Smooth muscle cell of the brain vasculature (primary cell): ENCODE measurements at regions not wholly inside any gene's neighbourhood (a gene's known extent, or its start where the extent isn't known, plus 50 kb on each side); places are given as distances from the start of the nearest gene placed in this dataset.
A peak's percentile ranks its signal among the peaks of the same experiment; 100 is the strongest.
"Not testable (repeated sequence)": the region's sequence is repeated elsewhere in the genome, so short reads cannot be mapped to it uniquely, and the experiment has no call there.

Source experiments
- DNase-seq: peaks from one replicate; pipeline ENCODE4 v3.0.0-alpha.2; 2012; ENCODE audit warnings: low read depth, low spot score

- not testable (repeated sequence) for DNase-seq
Measured at GRCh38 chr7:106713452-106713851, 52.5 kb upstream of the CCDC71L start.

- DNase-seq, result not testable (repeated sequence)
Measured at GRCh38 chr7:106714590-106715442, 53.9 kb upstream of the CCDC71L start.

- no peak for DNase-seq
Measured at GRCh38 chr7:106715730-106716129, 54.8 kb upstream of the CCDC71L start.

DNA sequence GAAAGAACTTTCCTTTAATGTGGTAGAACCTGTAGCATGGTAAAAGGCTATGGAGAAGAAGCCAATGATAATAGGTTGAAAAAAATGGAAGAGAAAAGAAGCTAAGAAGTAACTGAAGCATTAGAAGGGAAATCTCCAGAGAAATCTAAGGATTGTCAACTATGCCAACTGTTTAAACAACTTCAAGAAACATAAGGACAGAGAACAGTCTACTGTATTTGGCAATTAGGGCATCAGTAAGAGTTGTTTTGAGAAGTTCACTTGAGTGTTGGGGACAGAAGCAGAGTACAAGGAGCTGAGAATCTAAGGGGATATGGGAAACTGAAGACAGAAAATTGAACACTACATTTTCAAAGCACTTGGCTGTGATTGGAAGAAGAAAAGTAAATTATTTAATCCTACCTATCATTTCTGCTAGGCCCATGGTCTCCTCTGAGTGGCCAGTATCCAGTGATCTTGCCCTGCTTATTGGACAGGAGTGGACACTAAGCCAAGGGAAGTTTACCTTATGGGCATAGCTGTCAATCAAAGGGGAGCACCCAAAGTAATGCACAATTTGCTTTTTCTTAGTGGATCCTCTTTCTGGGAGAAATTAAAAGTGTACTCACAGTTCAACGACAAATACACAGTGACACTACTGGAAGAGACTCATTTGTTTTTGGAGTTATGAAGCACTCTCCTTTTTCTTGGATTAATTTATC, 56.4 kb upstream of the CCDC71L start:
- no peak for DNase-seq

- DNase-seq, result peak; percentile 54
Measured at GRCh38 chr7:106717955-106718871, 57.3 kb upstream of the CCDC71L start.

DNA sequence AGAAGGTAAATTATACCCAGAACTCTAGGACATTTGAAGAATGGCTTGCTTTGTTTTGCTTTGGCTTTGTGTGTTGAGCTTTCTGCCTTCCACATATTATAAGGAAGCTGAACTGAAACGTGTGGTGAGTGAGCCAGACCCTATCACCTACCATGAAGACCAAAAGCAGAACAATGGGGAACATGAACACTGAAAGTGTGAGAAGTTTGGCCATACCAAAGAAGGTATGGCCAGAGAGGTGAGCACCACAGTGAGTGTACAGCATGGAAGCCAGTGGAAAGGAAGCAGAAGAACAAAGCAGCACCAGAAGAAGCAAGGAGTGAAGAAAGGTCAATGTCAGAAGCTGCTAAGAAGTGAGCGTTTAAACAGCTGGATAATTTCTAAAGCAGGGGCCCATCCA, 59.7 kb upstream of the CCDC71L start:
- no peak for DNase-seq

GRCh38 chr7:106721816-106722785, 61.1 kb upstream of the CCDC71L start:
- no peak for DNase-seq

DNA sequence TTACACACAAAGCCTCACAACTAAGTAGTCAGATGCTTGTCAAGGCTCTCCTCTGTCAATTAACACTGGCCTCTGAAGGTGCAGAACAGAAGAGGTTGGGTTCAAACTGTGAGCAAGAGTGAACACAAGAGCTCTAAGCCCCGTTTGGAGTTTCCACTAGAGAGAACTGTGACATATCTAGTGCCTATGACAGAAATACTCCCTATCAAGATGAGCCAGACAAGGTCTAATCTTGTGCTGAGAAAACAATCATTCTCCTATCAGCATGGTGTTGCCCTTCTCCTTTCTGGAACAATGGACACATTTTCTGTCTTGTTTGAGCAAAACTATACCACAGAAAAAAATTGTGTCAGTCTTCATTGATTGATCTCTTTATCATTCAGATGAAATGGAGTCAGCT, 62.4 kb upstream of the CCDC71L start:
- no peak for DNase-seq

- DNase-seq, result no peak
Measured at GRCh38 chr7:106729720-106730385, 68.9 kb upstream of the CCDC71L start.

GRCh38 chr7:106731187-106731586, 70.2 kb upstream of the CCDC71L start:
- no peak for DNase-seq

DNA sequence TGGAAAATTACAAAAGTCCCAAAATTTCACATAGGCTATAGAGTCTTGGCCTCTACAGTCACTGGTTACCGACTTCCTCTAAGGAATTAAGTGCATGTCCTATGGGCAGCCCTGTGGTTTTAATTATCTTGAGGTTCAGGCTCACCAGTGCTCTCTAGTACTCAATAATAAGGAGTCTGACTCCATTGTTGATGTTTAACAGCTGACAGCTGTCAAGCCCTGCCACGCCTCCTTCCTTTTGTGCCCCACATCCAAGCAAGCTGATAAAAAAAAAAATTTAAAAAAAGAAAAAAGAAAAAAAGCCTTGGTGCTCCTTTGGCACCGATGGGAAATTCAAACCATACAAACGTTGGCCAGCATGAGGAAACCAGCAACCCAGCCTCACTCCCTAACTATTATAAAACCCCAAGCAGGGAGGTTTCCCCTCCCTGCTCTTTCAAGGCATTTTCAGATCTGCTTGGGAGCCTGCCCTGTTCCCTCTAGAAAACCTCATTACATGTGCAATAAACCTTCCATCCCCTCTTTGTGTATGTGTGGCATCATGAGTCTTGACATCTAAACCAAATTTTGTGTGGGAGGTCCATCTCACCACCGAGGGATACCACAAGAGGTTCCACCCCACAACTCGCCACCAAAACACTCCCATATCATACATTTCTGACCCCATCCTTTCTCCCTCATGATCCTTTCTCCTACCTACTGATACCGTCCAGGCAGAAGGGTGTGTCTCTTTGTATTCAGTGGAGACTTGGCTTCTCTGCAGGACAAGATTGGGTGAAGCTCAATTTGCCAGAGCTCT, 70.9 kb upstream of the CCDC71L start:
- DNase-seq, result no peak

DNA sequence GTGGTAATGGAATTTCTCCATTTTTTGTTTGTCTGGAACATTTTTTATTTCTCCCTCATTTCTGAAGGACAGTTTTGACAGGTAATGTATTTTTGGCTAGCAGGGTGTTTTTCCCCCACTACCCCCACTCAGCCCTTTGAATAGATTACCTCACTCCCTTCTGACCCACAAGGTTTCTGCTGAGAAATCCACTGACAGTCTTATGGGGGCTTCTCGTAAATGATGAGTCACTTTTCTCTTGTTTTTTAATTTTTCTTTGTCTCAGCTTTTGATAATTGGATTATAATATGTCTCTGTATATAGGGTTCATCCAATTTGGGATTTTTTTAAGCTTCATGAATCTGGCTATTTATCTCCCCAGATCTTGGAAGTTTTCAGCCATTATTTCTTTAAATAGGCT, 74.7 kb upstream of the CCDC71L start:
- DNase-seq, result no peak

GRCh38 chr7:106736123-106736507, 75.2 kb upstream of the CCDC71L start:
- DNase-seq, result no peak

DNA sequence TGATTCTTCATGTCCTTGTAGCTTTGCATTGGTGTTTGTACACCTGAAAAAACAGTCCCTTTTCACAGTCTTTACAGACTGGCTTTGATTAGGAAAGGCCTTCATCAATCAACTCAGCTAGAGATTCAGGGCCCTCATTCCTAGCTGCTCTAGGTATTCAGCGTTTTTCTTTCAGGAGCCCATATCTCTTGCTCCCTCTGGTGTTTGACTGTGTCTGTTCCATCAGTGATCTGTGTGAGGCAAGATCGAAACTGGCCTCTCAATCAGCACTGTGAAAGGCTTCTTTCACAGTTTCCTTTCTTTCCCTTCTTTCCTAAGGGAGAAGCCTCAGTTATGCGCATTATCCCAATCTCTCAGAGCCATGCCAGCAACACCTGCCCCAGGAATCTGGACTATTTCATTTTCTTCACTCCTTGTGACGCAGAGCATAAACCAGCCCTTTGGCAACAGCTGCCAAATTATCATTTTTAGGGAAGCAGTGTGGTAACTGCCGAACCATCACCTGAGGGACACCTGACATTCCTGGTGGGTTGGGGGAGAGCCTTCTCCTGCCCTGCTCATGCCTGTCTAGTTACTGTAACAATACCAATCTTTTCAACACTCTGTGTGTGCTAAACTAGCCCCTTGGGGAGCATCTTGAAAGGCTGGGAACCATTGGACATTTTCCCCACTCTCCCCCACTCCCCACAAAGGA, 75.7 kb upstream of the CCDC71L start:
- no peak for DNase-seq

- no peak for DNase-seq
Measured at GRCh38 chr7:106737202-106737562, 76.2 kb upstream of the CCDC71L start.

DNA sequence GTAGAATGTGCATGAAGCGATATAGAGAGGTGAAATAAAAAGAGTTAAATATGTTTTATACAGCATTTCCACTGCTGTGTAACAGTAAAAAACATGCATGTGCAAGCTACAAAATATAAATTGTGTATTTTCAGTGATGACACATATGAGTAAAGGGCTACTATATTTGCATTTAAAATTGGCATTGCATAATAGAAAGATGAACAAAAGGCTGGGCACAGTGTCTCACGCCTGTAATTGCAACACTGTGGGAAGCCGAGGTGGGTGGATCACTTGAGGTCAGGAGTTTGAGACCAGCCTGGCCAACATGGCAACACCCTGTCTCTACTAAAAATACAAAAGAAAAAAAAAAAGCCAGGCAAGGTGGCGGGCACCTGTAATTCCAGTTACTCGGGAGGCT, 79.8 kb upstream of the CCDC71L start:
- DNase-seq, result no peak

GRCh38 chr7:106744563-106745091, 83.7 kb upstream of the CCDC71L start:
- no peak for DNase-seq

- DNase-seq, result not testable (repeated sequence)
Measured at GRCh38 chr7:106747301-106747700, 86.3 kb upstream of the CCDC71L start.

- DNase-seq, result no peak
Measured at GRCh38 chr7:106747804-106748203, 86.8 kb upstream of the CCDC71L start.
